KMS-11 (cell line): ENCODE measurements at regions not wholly inside any gene's neighbourhood (a gene's known extent, or its start where the extent isn't known, plus 50 kb on each side); places are given as distances from the start of the nearest gene placed in this dataset.

Experiments
- H2AFZ ChIP-seq: fragments of 200-600 bp; sonication (generic); 2 replicates; pipeline ENCODE4 v1.6.1; 2016; ENCODE audit warnings: antibody characterized with exemption, mixed run types, low read depth
- H3K27ac ChIP-seq: fragments of 200-600 bp; sonication (generic); 2 replicates; pipeline ENCODE4 v1.6.1; 2016; ENCODE audit warnings: mild to moderate bottlenecking, mixed run types
- H3K27me3 ChIP-seq: fragments of 200-600 bp; sonication (generic); 2 replicates; pipeline ENCODE4 v1.6.1; 2017; ENCODE audit warnings: mild to moderate bottlenecking, low read depth, mixed run types, moderate library complexity; ENCODE audit not compliant: insufficient read depth
- H3K36me3 ChIP-seq: fragments of 200-600 bp; sonication (generic); 2 replicates; pipeline ENCODE4 v1.6.1; 2017; ENCODE audit warnings: mild to moderate bottlenecking, mixed run types; ENCODE audit not compliant: insufficient read depth
- H3K4me1 ChIP-seq: fragments of 200-600 bp; sonication (generic); 2 replicates; pipeline ENCODE4 v1.6.1; 2016; ENCODE audit warnings: mild to moderate bottlenecking, low read depth, mixed run types; ENCODE audit not compliant: poor library complexity, severe bottlenecking
- H3K4me2 ChIP-seq: fragments of 200-600 bp; sonication (generic); 2 replicates; pipeline ENCODE4 v1.7.0; 2016; ENCODE audit warnings: mild to moderate bottlenecking, mixed run types
- H3K4me3 ChIP-seq: fragments of 200-600 bp; sonication (generic); IDR thresholded peaks from 2 replicates; pipeline ENCODE4 v1.6.1; 2017; ENCODE audit warnings: low read depth, low read length, mixed read lengths; ENCODE audit not compliant: insufficient read depth
- H3K79me2 ChIP-seq: fragments of 200-600 bp; sonication (generic); 2 replicates; pipeline ENCODE4 v1.6.1; 2016; ENCODE audit warnings: low read depth, mixed run types; ENCODE audit not compliant: insufficient read depth
- H3K9ac ChIP-seq: fragments of 200-600 bp; sonication (generic); 2 replicates; pipeline ENCODE4 v1.6.1; 2016; ENCODE audit warnings: mild to moderate bottlenecking, mixed run types
- H4K20me1 ChIP-seq: fragments of 200-600 bp; sonication (generic); 2 replicates; pipeline ENCODE4 v1.6.1; 2016; ENCODE audit warnings: mild to moderate bottlenecking, mixed run types; ENCODE audit not compliant: insufficient read depth
- TF ChIP-seq, protein P1 (sequence below): fragments of 200-600 bp; sonication (generic); conservative IDR thresholded peaks from 2 replicates; pipeline ENCODE4 v1.6.1; 2017; ENCODE audit warnings: low read depth, mild to moderate bottlenecking, antibody characterized with exemption, low read length, moderate library complexity, mixed read lengths

DNA sequence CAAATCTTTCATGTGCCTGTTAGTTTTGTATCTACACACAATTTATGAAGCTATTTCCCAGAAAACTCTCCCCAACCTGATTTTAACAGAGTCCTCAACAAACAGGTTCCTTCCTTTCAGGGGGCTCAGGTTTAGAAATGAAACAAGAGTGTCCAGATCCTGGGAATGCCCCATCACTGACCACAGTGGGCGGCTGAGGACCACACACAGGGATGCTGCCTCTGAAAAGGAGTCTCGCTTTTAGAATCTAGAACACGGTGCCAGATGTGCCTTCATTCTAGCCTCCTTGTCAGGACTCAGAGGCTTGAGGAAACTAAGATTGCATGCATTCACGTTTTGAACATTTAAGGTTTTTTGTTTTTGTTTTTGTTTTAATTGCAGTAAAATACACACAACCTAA is 115.0 kb downstream of the FOXB1 start:
- H3K27ac ChIP-seq: peak overlapping the region; percentile 68
- no peaks in the 10 kb centered on the region for H3K79me2 ChIP-seq
- H2AFZ ChIP-seq: peak overlapping the region; percentile 17; the same call in 1 of the 2 replicates
- no peaks in the 10 kb centered on the region for H3K27me3 ChIP-seq
- H3K4me2 ChIP-seq: peak overlapping the region; percentile 68
- peaks cover 70% of the 10 kb centered on the region for H3K4me1 ChIP-seq
- no peak overlapping the region for H3K4me3 ChIP-seq
- H3K36me3 ChIP-seq: no peaks in the 10 kb centered on the region
- H3K9ac ChIP-seq: no peak overlapping the region; the same call in 1 of the 2 replicates
- no peaks in the 10 kb centered on the region for H4K20me1 ChIP-seq
- TF ChIP-seq, protein P1, sequence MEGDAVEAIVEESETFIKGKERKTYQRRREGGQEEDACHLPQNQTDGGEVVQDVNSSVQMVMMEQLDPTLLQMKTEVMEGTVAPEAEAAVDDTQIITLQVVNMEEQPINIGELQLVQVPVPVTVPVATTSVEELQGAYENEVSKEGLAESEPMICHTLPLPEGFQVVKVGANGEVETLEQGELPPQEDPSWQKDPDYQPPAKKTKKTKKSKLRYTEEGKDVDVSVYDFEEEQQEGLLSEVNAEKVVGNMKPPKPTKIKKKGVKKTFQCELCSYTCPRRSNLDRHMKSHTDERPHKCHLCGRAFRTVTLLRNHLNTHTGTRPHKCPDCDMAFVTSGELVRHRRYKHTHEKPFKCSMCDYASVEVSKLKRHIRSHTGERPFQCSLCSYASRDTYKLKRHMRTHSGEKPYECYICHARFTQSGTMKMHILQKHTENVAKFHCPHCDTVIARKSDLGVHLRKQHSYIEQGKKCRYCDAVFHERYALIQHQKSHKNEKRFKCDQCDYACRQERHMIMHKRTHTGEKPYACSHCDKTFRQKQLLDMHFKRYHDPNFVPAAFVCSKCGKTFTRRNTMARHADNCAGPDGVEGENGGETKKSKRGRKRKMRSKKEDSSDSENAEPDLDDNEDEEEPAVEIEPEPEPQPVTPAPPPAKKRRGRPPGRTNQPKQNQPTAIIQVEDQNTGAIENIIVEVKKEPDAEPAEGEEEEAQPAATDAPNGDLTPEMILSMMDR: no peak

DNA sequence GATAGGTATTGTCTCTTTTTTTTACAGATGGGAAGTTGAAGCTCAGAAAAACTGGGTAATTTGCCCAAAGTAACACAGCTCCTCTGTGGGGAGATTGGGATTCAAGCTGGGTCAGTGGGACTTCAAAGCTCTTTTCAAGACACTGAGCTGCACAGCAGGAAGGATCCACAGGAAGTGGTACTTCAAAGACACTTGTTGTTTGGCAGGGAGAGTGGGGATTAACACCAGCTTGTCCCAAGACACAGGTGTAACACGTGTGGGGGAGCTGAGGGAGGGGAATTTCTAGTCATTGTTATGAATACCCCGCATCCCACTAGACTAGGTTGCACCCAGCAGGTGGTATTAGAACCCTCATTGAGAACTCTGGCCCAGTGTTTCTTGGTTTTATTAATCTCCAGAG is 116.0 kb downstream of the FOXB1 start:
- peak overlapping the region; percentile 68 for H3K4me2 ChIP-seq
- no peak overlapping the region for H3K4me3 ChIP-seq
- 0 out of 2 replicates have a peak overlapping the region, but pooled peaks have one; percentile 8 for H2AFZ ChIP-seq
- no peaks in the 10 kb centered on the region for H4K20me1 ChIP-seq
- peak overlapping the region; percentile 68; the same call in 1 of the 2 replicates for H3K27ac ChIP-seq
- no peaks in the 10 kb centered on the region for H3K79me2 ChIP-seq
- H3K27me3 ChIP-seq: no peaks in the 10 kb centered on the region
- TF ChIP-seq, protein P1: no peak
- H3K9ac ChIP-seq: no peak overlapping the region; the same call in 1 of the 2 replicates
- H3K36me3 ChIP-seq: no peaks in the 10 kb centered on the region
- H3K4me1 ChIP-seq: peaks cover 80% of the 10 kb centered on the region

DNA sequence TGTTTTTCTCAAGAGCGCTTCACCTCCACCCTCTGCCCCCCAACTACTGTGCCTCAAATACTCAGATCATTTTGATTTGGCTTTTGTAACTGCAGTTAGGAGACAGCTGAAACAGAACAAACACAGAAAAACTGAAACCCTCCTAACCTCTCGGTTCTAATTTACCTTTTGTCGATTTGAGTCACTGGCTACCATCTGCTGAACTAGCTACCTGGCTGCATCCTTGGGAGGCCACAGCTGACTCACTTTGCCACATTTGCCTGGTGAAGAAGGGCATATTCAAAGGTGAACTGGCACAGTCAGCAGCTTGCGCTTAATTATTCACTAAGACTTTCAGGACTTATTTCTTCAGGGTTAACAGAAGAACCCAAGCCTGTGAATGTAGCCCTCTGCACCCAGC is 117.7 kb downstream of the FOXB1 start:
- H3K4me3 ChIP-seq: no peak overlapping the region
- H3K27me3 ChIP-seq: no peaks in the 10 kb centered on the region

DNA sequence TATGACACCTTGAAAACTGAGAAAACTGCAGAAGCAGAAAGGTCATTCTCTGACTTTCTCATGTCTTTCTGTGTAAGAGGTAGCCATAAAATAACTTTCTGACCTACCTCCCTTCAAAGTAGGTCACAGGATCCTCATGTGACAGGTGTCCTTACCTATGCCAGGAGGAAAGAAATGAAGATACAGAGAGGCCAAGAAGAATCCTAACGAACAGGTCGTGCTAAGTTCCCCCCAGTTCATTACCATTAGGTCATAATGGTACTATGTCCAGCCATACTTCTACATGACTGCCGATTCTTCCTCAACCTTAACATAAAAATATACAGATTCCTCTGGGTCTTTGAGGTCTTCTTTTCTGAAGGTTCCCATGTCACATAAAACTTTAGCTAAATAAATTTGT is 118.6 kb downstream of the FOXB1 start:
- no peaks in the 10 kb centered on the region for H3K36me3 ChIP-seq
- H4K20me1 ChIP-seq: no peaks in the 10 kb centered on the region
- TF ChIP-seq, protein P1: no peak
- peaks cover 96% of the 10 kb centered on the region for H3K4me1 ChIP-seq
- H2AFZ ChIP-seq: no peak overlapping the region
- H3K27me3 ChIP-seq: no peaks in the 10 kb centered on the region
- H3K27ac ChIP-seq: peak overlapping the region; percentile 68; the same call in 1 of the 2 replicates
- H3K4me2 ChIP-seq: peak overlapping the region; percentile 68
- H3K79me2 ChIP-seq: no peaks in the 10 kb centered on the region
- H3K4me3 ChIP-seq: no peak overlapping the region
- H3K9ac ChIP-seq: no peak overlapping the region; the same call in 1 of the 2 replicates

More for the DNA sequence above, 117.7 kb downstream of the FOXB1 start:
- H3K27ac ChIP-seq: peak overlapping the region; percentile 68; the same call in 1 of the 2 replicates
- H4K20me1 ChIP-seq: no peaks in the 10 kb centered on the region
- peaks cover 97% of the 10 kb centered on the region for H3K4me1 ChIP-seq
- no peak overlapping the region; the same call in 1 of the 2 replicates for H3K9ac ChIP-seq
- no peak overlapping the region for H2AFZ ChIP-seq
- H3K36me3 ChIP-seq: no peaks in the 10 kb centered on the region
- H3K4me2 ChIP-seq: peak overlapping the region; percentile 68
- TF ChIP-seq, protein P1: no peak
- no peaks in the 10 kb centered on the region for H3K79me2 ChIP-seq
